ENCODE measurements at regions not wholly inside any gene's neighbourhood (a gene's known extent, or its start where the extent isn't known, plus 50 kb on each side); places are given as distances from the start of the nearest gene placed in this dataset.

DNA sequence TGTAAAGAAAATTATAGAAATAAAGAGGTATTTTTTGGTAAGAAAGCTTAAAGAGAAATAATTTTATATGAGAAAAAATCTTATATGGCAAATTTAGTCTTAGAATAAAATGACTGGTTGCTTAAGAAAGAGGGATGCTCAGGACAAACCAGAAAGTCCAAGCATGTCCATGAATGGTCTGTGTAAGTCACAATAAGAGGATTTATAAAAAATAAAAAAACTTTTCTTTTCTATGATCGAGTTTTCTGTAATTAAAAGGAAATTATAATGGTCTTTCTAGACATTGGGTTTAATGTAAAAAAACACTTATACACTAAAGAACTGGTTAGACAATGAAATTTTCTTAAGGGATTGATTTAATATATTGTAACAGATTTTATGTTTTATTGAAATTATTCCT is 819.6 kb downstream of the TBC1D22A start:
- Histone ChIP-seq H2AFZ (ENCODE audit: low read length) (no peak overlapping the region), H3K9ac (ENCODE audit: insufficient read depth, low read depth, low read length) (no peak overlapping the region), H3K4me3 (replicated peaks in 1 of 3; ENCODE audit: insufficient read depth in 1 of 3, low read depth in 2 of 3, low read length in 3 of 3) (no peak overlapping the region), H3K9me3 (ENCODE audit: low read length) (peaks cover 24% of the 10 kb centered on the region), H3K79me2 (ENCODE audit: insufficient read depth, low read length) (no peaks in the 10 kb centered on the region), H3K36me3 (replicated peaks in 1 of 2; ENCODE audit: control insufficient read depth in 1 of 2, insufficient read depth in 2 of 2, low read length in 2 of 2) (no peaks in the 10 kb centered on the region), H3K27ac (ENCODE audit: extremely low read length, insufficient read depth, low read length) (no peak overlapping the region), H3K27me3 (ENCODE audit: control insufficient read depth in 1 of 2, insufficient read depth in 2 of 2, low read length in 2 of 2) (no peaks in the 10 kb centered on the region; a peak in 1 of 5 replicates), H4K20me1 (ENCODE audit: insufficient read depth, low read length) (no peaks in the 10 kb centered on the region), H3K4me2 (ENCODE audit: low read depth, low read length) (no peak overlapping the region), H3K4me1 (ENCODE audit: insufficient read depth, low read length) (no peaks in the 10 kb centered on the region)
- ATAC-seq (no peak), FAIRE-seq (no peak), DNase-seq (ENCODE audit: low spot score) (no peak)
- ChIA-PET CTCF (ENCODE audit: low intra/inter-chr PET ratio, low total read pairs) (no interaction called here), POLR2A (no interaction called here)
- intact Hi-C loops (cut with micrococcal nuclease; ENCODE audit: unreplicated experiment) = no loop called here
- TF ChIP-seq MBD4 (IDR thresholded peaks at IDR 0.05; ENCODE audit: borderline replicate concordance, low read length) (no peak), ZBTB20 (CRISPR knock-in tag; IDR thresholded peaks at IDR 0.05; ENCODE audit: borderline replicate concordance, low read depth) (no peak), FOXC1 (CRISPR knock-in tag; IDR thresholded peaks at IDR 0.05; ENCODE audit: borderline replicate concordance) (no peak), ZNF792 (CRISPR knock-in tag; IDR thresholded peaks at IDR 0.05) (no peak), SAFB2 (CRISPR knock-in tag; IDR thresholded peaks at IDR 0.05; ENCODE audit: borderline replicate concordance, low read depth) (no peak), ZNF230 (CRISPR knock-in tag; IDR thresholded peaks at IDR 0.05) (no peak), TCF7L2 (IDR thresholded peaks at IDR 0.05; ENCODE audit: low read depth, low read length) (no peak), NONO (IDR thresholded peaks at IDR 0.05) (no peak), NONO (CRISPR knock-in tag; conservative IDR thresholded peaks at IDR 0.05) (no peak), ZC3H13 (CRISPR knock-in tag; IDR thresholded peaks at IDR 0.05) (no peak)
- TF ChIP-seq, protein P1, sequence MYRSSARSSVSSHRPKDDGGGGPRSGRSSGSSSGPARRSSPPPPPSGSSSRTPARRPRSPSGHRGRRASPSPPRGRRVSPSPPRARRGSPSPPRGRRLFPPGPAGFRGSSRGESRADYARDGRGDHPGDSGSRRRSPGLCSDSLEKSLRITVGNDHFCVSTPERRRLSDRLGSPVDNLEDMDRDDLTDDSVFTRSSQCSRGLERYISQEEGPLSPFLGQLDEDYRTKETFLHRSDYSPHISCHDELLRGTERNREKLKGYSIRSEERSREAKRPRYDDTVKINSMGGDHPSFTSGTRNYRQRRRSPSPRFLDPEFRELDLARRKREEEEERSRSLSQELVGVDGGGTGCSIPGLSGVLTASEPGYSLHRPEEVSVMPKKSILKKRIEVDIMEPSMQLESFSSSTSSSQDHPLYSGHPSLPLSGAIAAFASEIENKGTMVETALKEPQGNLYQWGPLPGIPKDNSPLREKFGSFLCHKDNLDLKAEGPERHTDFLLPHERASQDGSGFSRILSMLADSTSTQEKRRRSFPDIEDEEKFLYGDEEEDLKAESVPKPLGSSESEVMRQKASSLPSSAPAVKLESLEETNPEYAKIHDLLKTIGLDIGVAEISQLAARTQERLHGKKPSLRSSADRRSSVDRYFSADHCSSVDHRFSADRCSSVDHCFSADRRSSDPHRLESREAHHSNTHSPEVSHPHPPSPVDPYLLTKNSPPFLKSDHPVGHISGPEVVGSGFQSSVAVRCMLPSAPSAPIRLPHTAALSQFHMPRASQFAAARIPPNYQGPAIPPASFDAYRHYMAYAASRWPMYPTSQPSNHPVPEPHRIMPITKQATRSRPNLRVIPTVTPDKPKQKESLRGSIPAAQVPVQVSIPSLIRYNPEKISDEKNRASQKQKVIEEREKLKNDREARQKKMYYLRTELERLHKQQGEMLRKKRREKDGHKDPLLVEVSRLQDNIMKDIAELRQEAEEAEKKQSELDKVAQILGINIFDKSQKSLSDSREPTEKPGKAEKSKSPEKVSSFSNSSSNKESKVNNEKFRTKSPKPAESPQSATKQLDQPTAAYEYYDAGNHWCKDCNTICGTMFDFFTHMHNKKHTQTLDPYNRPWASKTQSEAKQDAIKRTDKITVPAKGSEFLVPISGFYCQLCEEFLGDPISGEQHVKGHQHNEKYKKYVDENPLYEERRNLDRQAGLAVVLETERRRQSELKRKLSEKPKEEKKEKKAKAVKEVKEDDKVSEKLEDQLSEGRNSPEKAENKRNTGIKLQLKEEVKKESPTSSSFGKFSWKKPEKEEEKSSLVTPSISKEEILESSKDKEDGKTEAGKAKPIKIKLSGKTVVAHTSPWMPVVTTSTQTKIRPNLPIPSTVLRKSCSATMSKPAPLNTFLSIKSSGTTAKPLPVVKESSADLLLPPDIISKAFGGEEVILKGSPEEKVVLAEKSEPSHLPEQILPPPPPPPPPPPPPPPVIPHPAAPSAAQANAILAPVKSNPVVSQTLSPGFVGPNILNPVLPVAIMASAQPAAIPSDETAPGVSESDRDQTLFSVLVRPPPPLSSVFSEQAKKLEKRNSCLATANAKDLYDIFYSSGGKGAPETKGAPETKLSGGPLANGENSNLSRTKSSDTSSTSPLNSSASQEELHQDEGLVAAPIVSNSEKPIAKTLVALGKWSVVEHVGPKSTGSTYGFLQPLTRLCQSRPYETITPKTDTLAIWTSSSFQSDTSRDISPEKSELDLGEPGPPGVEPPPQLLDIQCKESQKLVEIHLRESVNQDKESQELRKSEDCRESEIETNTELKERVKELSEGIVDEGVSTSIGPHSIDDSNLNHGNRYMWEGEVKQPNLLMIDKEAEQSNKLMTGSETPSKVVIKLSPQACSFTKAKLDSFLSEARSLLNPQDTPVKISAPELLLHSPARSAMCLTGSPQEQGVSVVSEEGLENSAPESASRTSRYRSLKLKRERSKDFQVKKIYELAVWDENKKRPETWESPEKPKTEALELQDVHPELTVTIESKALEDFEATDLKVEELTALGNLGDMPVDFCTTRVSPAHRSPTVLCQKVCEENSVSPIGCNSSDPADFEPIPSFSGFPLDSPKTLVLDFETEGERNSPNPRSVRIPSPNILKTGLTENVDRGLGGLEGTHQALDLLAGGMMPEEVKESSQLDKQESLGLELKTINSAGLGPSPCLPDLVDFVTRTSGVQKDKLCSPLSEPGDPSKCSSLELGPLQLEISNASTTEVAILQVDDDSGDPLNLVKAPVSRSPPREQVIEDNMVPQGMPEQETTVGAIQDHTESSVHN (CRISPR knock-in tag; IDR thresholded peaks at IDR 0.05) = no peak
- TF ChIP-seq, protein P2, sequence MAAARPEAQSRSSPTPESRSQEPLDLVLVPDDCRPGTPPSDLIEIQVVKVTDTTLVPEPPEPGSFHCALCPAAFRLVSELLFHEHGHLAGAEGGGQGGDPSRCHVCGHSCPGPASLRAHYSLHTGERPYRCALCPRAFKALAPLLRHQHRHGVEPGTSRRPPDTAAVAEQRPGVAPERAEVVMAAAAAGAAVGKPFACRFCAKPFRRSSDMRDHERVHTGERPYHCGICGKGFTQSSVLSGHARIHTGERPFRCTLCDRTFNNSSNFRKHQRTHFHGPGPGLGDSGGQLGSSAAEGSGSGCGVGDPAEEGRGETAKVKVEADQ (CRISPR knock-in tag; IDR thresholded peaks at IDR 0.05; ENCODE audit: borderline replicate concordance) = no peak
- BruUV-seq (replicated peaks) = no TSS peak
- in situ Hi-C loops (cut with HindIII; ENCODE audit: extremely low pct_ligation_motif_present, low pct_unique_long_range_greater_than_20kb) = no loop called here
- WGBS (ENCODE audit: low lambda C conversion rate) = 0% methylated on average over 1 of the region's 1 CpG

All from HepG2 (cell line).